ENCODE measurements at regions not wholly inside any gene's neighbourhood (a gene's known extent, or its start where the extent isn't known, plus 50 kb on each side); places are given as distances from the start of the nearest gene placed in this dataset.
"Not testable (repeated sequence)": the region's sequence is repeated elsewhere in the genome, so short reads cannot be mapped to it uniquely, and the experiment has no call there.

DNA sequence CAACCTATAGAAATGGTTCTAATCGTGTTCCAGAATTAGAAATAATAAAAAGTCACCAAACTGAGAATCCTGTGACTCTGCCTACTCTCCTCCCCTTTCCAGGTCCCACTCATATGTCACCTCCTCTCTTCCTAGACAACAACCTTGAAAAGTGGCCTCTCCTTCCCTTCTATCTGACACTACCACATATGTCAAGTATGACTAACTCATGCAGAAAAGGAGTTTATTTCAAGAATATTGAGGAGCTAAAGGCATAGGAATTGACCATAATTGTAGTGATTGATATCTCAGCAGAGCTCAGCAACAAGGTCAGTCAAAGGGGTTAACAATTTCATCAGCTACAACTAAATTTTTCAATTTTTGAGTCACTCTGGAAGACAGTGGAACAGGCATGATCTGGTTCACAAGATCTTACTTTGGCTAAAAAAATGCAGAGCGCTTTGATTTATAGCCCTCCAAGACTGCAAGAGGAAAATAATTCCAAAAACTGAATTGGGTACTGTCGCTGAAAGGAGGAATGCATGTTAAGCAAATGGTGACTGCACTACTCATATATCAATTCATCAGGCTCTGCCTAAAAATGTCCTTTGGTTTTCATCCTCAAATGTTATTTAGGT, 160.6 kb upstream of the ARHGEF26 start:
- no peak for DNase-seq
- Mint-ChIP-seq H3K27ac (no peak overlapping the region), H3K4me3 (no peak overlapping the region), H3K9me3 (no peaks in the 10 kb centered on the region), H3K36me3 (ENCODE audit: low read depth) (no peaks in the 10 kb centered on the region), H3K27me3 (peaks cover 13% of the 10 kb centered on the region), H3K4me1 (ENCODE audit: low read depth) (no peaks in the 10 kb centered on the region)

DNA sequence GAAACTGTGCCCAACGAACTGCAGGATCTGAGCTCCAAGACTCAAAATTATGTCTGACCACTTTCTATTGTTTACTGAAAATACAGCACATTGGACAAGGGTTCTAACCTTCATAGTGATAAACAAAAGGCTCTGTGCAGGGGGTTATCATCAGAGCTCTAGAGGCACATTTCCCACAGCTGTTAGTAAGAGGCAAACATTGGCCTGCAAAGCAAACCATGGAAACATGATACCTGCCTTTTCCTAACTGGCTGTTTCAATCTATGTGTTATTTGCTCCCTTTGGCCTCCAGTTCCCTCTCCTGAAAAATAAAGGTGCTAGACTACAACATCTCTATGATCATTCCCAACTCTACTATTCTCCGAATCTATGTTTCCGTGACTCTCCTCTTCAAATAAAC, 159.7 kb upstream of the ARHGEF26 start:
- no peak for DNase-seq
- Mint-ChIP-seq H3K36me3 (ENCODE audit: low read depth) (no peaks in the 10 kb centered on the region), H3K27ac (no peak overlapping the region), H3K4me1 (ENCODE audit: low read depth) (no peaks in the 10 kb centered on the region), H3K9me3 (no peaks in the 10 kb centered on the region), H3K4me3 (no peak overlapping the region), H3K27me3 (peaks cover 10% of the 10 kb centered on the region)

GRCh38 chr3:153963012-153963411, 158.2 kb upstream of the ARHGEF26 start:
- H3K4me3 Mint-ChIP-seq: no peak overlapping the region
- H3K4me1 Mint-ChIP-seq (ENCODE audit: low read depth): peaks cover 2% of the 10 kb centered on the region
- no peak overlapping the region for H3K27ac Mint-ChIP-seq
- H3K36me3 Mint-ChIP-seq (ENCODE audit: low read depth): no peaks in the 10 kb centered on the region
- peaks cover 7% of the 10 kb centered on the region for H3K27me3 Mint-ChIP-seq
- no peaks in the 10 kb centered on the region for H3K9me3 Mint-ChIP-seq
- DNase-seq: no peak

GRCh38 chr3:153967260-153967659, 153.9 kb upstream of the ARHGEF26 start:
- H3K27me3 Mint-ChIP-seq: peaks cover 16% of the 10 kb centered on the region
- H3K36me3 Mint-ChIP-seq (ENCODE audit: low read depth): no peaks in the 10 kb centered on the region
- H3K4me1 Mint-ChIP-seq (ENCODE audit: low read depth): peaks cover 2% of the 10 kb centered on the region
- H3K9me3 Mint-ChIP-seq: no peaks in the 10 kb centered on the region
- no peak for DNase-seq
- H3K27ac Mint-ChIP-seq: no peak overlapping the region
- H3K4me3 Mint-ChIP-seq: no peak overlapping the region

DNA sequence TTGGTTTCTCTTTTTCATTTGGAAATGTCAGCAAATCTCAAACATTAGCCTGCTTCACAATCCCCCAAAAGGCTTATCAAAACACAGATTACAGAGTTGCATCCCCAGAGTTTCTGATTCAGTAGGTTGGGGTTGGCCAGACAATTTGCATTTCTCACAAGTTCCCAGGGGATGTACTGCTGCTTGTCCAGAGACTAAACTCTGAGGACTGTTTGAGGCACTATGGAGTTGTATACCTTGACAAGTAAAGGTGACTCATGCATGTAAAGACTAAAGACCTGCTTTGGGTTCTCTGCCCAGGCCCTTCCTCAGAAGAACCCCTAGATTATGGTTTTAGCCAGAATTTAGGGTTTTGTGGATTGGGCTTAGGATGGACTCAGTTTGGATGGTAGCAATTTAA, 151.1 kb upstream of the ARHGEF26 start:
- Mint-ChIP-seq H3K27ac (no peak overlapping the region), H3K27me3 (peaks cover 12% of the 10 kb centered on the region), H3K36me3 (ENCODE audit: low read depth) (no peaks in the 10 kb centered on the region), H3K4me3 (no peak overlapping the region), H3K9me3 (no peaks in the 10 kb centered on the region), H3K4me1 (ENCODE audit: low read depth) (peaks cover 2% of the 10 kb centered on the region)
- DNase-seq: no peak

- Mint-ChIP-seq H3K4me3 (no peak overlapping the region), H3K9me3 (no peaks in the 10 kb centered on the region), H3K27ac (no peak overlapping the region), H3K36me3 (ENCODE audit: low read depth) (no peaks in the 10 kb centered on the region), H3K27me3 (peaks cover 10% of the 10 kb centered on the region), H3K4me1 (ENCODE audit: low read depth) (peaks cover 2% of the 10 kb centered on the region)
- no peak for DNase-seq
These were observed 150.3 kb upstream of the ARHGEF26 start for GRCh38 chr3:153970741-153971347.

GRCh38 chr3:153972862-153973261, 148.3 kb upstream of the ARHGEF26 start:
- H3K4me1 Mint-ChIP-seq (ENCODE audit: low read depth): no peaks in the 10 kb centered on the region
- H3K27ac Mint-ChIP-seq: no peak overlapping the region
- H3K36me3 Mint-ChIP-seq (ENCODE audit: low read depth): no peaks in the 10 kb centered on the region
- DNase-seq: no peak
- H3K27me3 Mint-ChIP-seq: peaks cover 10% of the 10 kb centered on the region
- no peak overlapping the region for H3K4me3 Mint-ChIP-seq
- H3K9me3 Mint-ChIP-seq: no peaks in the 10 kb centered on the region

DNA sequence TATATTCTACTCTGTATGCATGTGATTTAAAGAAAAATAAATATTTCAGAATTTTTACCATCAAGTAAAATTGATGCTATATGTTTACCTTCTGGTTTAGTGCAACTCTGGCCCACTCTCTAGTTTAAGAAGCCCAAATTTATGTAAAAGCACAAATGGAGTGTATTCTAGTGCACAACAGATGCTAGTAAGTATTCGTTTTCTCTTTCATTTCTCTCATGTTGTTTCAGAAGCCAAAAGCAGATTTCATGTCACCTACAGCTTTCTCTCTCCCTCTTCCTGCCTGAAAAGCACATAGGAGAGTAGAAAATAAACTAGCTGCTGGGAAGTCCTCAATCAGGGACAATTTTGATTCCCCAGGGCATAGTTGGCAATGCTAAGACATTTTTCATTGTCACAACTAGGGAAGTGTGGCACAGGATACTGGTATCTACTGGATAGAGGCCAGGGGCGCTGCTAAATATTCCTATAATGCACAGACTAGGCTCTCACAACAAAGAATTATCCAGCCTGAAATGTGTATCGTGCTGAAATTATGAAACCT, 147.4 kb upstream of the ARHGEF26 start:
- Mint-ChIP-seq H3K4me1 (ENCODE audit: low read depth) (no peaks in the 10 kb centered on the region), H3K9me3 (no peaks in the 10 kb centered on the region), H3K36me3 (ENCODE audit: low read depth) (no peaks in the 10 kb centered on the region), H3K27me3 (peaks cover 3% of the 10 kb centered on the region), H3K4me3 (no peak overlapping the region), H3K27ac (no peak overlapping the region)
- DNase-seq: no peak

DNA sequence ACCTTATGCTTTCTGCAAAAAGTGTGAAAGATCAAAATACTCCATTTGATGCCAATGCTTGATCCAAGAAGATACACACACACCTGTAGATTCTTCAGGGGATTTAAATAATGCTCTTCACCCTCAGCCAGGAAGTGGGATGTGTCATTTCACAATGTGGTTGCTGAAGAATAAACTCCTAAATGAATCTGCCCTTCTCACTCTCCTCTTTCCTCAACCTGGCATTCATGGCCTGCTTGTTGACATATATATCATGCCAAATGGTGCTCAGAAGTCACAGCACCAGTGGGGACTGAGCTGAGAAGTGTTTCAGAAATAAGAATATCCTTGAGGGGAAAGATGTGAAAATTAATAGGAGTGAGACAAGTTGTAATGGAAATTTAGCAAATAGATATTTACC, 146.6 kb upstream of the ARHGEF26 start:
- Mint-ChIP-seq H3K4me3 (no peak overlapping the region), H3K27ac (no peak overlapping the region), H3K4me1 (ENCODE audit: low read depth) (no peaks in the 10 kb centered on the region), H3K36me3 (ENCODE audit: low read depth) (no peaks in the 10 kb centered on the region), H3K9me3 (no peaks in the 10 kb centered on the region), H3K27me3 (peaks cover 3% of the 10 kb centered on the region)
- DNase-seq: no peak

GRCh38 chr3:153976891-153977554, 144.2 kb upstream of the ARHGEF26 start:
- Mint-ChIP-seq H3K4me1 (ENCODE audit: low read depth) (no peaks in the 10 kb centered on the region), H3K27ac (no peak overlapping the region), H3K36me3 (ENCODE audit: low read depth) (no peaks in the 10 kb centered on the region), H3K4me3 (no peak overlapping the region), H3K27me3 (no peaks in the 10 kb centered on the region), H3K9me3 (no peaks in the 10 kb centered on the region)
- DNase-seq: no peak

DNA sequence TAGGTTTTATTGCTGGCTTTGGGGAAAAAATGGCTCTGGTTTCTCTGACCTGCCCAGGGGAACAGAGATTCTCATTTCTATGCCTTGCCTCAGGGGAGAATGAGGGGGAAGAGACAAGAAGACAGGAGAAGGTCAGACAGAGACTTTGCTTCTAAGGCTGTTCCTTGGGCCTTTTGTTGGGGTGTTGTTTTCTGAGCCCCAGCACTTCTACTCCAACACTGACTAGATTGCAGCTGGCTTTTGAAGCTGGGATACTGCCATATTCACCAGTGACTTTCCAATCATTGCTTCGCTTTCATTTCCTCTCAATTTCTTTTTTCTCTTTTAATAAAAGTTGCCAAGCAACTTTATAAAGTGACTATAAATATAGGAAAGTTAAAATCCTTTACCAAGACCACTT, 143.2 kb upstream of the ARHGEF26 start:
- Mint-ChIP-seq H3K27ac (no peak overlapping the region), H3K4me1 (ENCODE audit: low read depth) (no peaks in the 10 kb centered on the region), H3K27me3 (no peaks in the 10 kb centered on the region), H3K9me3 (no peaks in the 10 kb centered on the region), H3K4me3 (no peak overlapping the region), H3K36me3 (ENCODE audit: low read depth) (no peaks in the 10 kb centered on the region)
- no peak for DNase-seq

GRCh38 chr3:153979418-153980251, 141.6 kb upstream of the ARHGEF26 start:
- no peak for DNase-seq
- Mint-ChIP-seq H3K4me1 (ENCODE audit: low read depth) (no peaks in the 10 kb centered on the region), H3K27me3 (no peaks in the 10 kb centered on the region), H3K27ac (no peak overlapping the region), H3K9me3 (no peaks in the 10 kb centered on the region), H3K36me3 (ENCODE audit: low read depth) (no peaks in the 10 kb centered on the region), H3K4me3 (no peak overlapping the region)

- DNase-seq: no peak
- H3K36me3 Mint-ChIP-seq (ENCODE audit: low read depth): no peaks in the 10 kb centered on the region
- H3K27me3 Mint-ChIP-seq: no peaks in the 10 kb centered on the region
- no peak overlapping the region for H3K27ac Mint-ChIP-seq
- no peaks in the 10 kb centered on the region for H3K4me1 Mint-ChIP-seq (ENCODE audit: low read depth)
- no peak overlapping the region for H3K4me3 Mint-ChIP-seq
- no peaks in the 10 kb centered on the region for H3K9me3 Mint-ChIP-seq
These were observed 141.0 kb upstream of the ARHGEF26 start for GRCh38 chr3:153980252-153980590.

GRCh38 chr3:153997364-153997763, 123.8 kb upstream of the ARHGEF26 start:
- H3K36me3 Mint-ChIP-seq (ENCODE audit: low read depth); H3K9me3 Mint-ChIP-seq; H3K27me3 Mint-ChIP-seq; H3K4me3 Mint-ChIP-seq; DNase-seq; H3K27ac Mint-ChIP-seq; H3K4me1 Mint-ChIP-seq (ENCODE audit: low read depth): not testable (repeated sequence)

GRCh38 chr3:154003649-154004048, 117.5 kb upstream of the ARHGEF26 start:
- no peak for DNase-seq
- Mint-ChIP-seq H3K4me1 (ENCODE audit: low read depth) (no peaks in the 10 kb centered on the region), H3K4me3 (no peak overlapping the region), H3K27ac (no peak overlapping the region), H3K27me3 (peaks cover 3% of the 10 kb centered on the region), H3K9me3 (no peaks in the 10 kb centered on the region), H3K36me3 (ENCODE audit: low read depth) (no peaks in the 10 kb centered on the region)
